ENCODE measurements at regions not wholly inside any gene's neighbourhood (a gene's known extent, or its start where the extent isn't known, plus 50 kb on each side); places are given as distances from the start of the nearest gene placed in this dataset.

DNA sequence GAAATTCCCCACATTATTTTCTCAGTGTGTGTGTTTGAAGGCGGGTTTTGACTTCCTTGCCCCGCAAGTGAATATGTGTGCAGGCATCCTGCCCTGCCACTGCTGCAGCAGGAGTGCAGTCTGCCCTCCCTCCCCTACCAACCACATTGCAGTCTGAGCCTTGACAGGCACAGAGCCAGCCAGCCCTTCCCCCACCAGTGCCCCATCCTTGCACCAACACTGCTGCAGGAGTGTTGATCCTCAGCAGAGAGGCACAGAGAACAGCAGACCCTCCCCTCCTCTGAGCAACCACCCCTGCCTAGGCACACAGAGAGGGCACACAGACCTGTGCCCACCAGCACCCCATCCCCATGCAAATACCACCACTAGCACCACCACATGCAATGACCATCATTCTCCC, 683.0 kb upstream of the PKDCC start:
- 67 to 100% methylated on average over 2 of the region's 2 CpGs for WGBS, 2 donors

GRCh38 chr2:41375901-41376300, 671.9 kb upstream of the PKDCC start:
- no peaks in the 10 kb centered on the region for H3K36me3 ChIP-seq
- no peak for DNase-seq
- no peak for FAIRE-seq
- H3K4me3 ChIP-seq: no peak overlapping the region
- ATAC-seq: no peak
- no peak overlapping the region for H3K27ac ChIP-seq
- TF ChIP-seq, protein P1, sequence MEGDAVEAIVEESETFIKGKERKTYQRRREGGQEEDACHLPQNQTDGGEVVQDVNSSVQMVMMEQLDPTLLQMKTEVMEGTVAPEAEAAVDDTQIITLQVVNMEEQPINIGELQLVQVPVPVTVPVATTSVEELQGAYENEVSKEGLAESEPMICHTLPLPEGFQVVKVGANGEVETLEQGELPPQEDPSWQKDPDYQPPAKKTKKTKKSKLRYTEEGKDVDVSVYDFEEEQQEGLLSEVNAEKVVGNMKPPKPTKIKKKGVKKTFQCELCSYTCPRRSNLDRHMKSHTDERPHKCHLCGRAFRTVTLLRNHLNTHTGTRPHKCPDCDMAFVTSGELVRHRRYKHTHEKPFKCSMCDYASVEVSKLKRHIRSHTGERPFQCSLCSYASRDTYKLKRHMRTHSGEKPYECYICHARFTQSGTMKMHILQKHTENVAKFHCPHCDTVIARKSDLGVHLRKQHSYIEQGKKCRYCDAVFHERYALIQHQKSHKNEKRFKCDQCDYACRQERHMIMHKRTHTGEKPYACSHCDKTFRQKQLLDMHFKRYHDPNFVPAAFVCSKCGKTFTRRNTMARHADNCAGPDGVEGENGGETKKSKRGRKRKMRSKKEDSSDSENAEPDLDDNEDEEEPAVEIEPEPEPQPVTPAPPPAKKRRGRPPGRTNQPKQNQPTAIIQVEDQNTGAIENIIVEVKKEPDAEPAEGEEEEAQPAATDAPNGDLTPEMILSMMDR (IDR thresholded peaks at IDR 0.05): no peak
- H3K4me1 ChIP-seq: no peaks in the 10 kb centered on the region
- H3K9me3 ChIP-seq: no peaks in the 10 kb centered on the region
- H3K27me3 ChIP-seq: no peaks in the 10 kb centered on the region
- intact Hi-C loops (cut with DNase I): no loop called here

More for the DNA sequence above, 683.0 kb upstream of the PKDCC start:
- intact Hi-C loops (cut with DNase I): no loop called here
- H3K9me3 ChIP-seq: no peaks in the 10 kb centered on the region
- TF ChIP-seq, protein P1 (IDR thresholded peaks at IDR 0.05): no peak
- FAIRE-seq: no peak
- no peaks in the 10 kb centered on the region for H3K36me3 ChIP-seq
- no peak for DNase-seq
- H3K27ac ChIP-seq: no peak overlapping the region
- no peaks in the 10 kb centered on the region for H3K27me3 ChIP-seq
- no peaks in the 10 kb centered on the region for H3K4me1 ChIP-seq
- no peak overlapping the region for H3K4me3 ChIP-seq
- ATAC-seq: no peak

DNA sequence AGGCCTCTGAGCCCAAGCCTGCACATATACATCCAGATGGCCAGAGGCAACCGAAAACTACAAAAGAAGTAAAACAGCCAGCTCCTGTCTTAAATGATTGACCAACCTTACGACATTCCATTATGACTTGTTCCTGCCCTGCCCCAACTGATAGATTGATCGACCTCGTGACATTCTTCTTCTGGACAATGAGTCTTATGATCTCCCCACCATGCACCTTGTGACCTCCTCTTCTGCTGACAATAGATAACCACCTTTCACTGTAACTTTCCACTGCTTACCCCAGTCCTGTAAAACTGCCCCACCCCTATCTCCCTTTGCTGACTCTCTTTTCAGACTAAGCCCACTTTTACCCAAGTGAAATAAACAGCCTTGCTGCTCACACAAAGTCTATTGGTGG, 670.0 kb upstream of the PKDCC start:
- WGBS, 2 donors: 64 to 73% methylated on average over 4 of the region's 4 CpGs
- no peaks in the 10 kb centered on the region for H3K27me3 ChIP-seq
- FAIRE-seq: no peak
- no peaks in the 10 kb centered on the region for H3K9me3 ChIP-seq
- DNase-seq: no peak
- TF ChIP-seq, protein P1 (IDR thresholded peaks at IDR 0.05): no peak
- H3K4me3 ChIP-seq: no peak overlapping the region
- intact Hi-C loops (cut with DNase I): no loop called here
- H3K36me3 ChIP-seq: no peaks in the 10 kb centered on the region
- H3K4me1 ChIP-seq: no peaks in the 10 kb centered on the region
- ATAC-seq: no peak
- H3K27ac ChIP-seq: no peak overlapping the region

DNA sequence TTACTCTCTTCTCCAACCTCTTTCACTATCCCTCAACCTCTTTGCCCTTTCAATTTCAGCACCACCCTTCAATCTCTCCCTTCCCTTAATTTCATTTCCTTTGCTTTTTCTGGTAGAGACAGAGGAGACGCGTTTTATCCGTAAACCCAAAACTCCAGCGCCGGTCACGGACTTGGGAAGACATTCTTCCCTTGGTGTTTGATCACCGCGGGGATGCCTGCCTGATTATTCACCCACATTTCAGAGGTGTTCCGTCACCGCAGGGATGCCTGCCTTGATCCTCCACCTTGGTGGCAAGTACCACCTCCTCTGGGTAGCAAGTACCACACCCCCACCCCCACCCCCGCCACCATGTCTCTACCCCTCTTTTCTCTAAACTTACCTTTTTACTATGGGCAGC, 669.4 kb upstream of the PKDCC start:
- H3K36me3 ChIP-seq: no peaks in the 10 kb centered on the region
- no peak overlapping the region for H3K4me3 ChIP-seq
- FAIRE-seq (no peak), ATAC-seq (no peak), DNase-seq (no peak)
- TF ChIP-seq, protein P1 (IDR thresholded peaks at IDR 0.05): no peak
- no peaks in the 10 kb centered on the region for H3K4me1 ChIP-seq
- intact Hi-C loops (cut with DNase I): no loop called here
- no peak overlapping the region for H3K27ac ChIP-seq
- H3K27me3 ChIP-seq: no peaks in the 10 kb centered on the region
- H3K9me3 ChIP-seq: no peaks in the 10 kb centered on the region
- WGBS, 2 donors: 81 to 83% methylated on average over 11 of the region's 11 CpGs

GRCh38 chr2:41379496-41380221, 668.2 kb upstream of the PKDCC start:
- FAIRE-seq: no peak
- Histone ChIP-seq H3K9me3 (no peaks in the 10 kb centered on the region), H3K4me3 (no peak overlapping the region), H3K36me3 (no peaks in the 10 kb centered on the region), H3K27me3 (no peaks in the 10 kb centered on the region), H3K4me1 (no peaks in the 10 kb centered on the region), H3K27ac (no peak overlapping the region)
- 47 to 54% methylated on average over 13 of the region's 13 CpGs for WGBS, 2 donors
- TF ChIP-seq, protein P1 (IDR thresholded peaks at IDR 0.05): no peak
- intact Hi-C loops (cut with DNase I): no loop called here
- ATAC-seq: no peak
- DNase-seq: no peak

All from pancreas (tissue), 10 donors.